ENCODE measurements at regions not wholly inside any gene's neighbourhood (a gene's known extent, or its start where the extent isn't known, plus 50 kb on each side); places are given as distances from the start of the nearest gene placed in this dataset.

- Histone ChIP-seq H2AFZ (ENCODE audit: low read length) (no peak overlapping the region), H3K4me2 (ENCODE audit: low read depth, low read length) (no peak overlapping the region), H3K9ac (ENCODE audit: insufficient read depth, low read depth, low read length) (no peak overlapping the region), H3K27ac (ENCODE audit: extremely low read length, insufficient read depth, low read length) (no peak overlapping the region), H3K4me3 (replicated peaks in 1 of 3; ENCODE audit: insufficient read depth in 1 of 3, low read depth in 2 of 3, low read length in 3 of 3) (no peak overlapping the region), H3K9me3 (ENCODE audit: low read length) (no peaks in the 10 kb centered on the region), H3K36me3 (replicated peaks in 1 of 2; ENCODE audit: control insufficient read depth in 1 of 2, insufficient read depth in 2 of 2, low read length in 2 of 2) (no peaks in the 10 kb centered on the region), H3K4me1 (ENCODE audit: insufficient read depth, low read length) (no peaks in the 10 kb centered on the region), H4K20me1 (ENCODE audit: insufficient read depth, low read length) (no peaks in the 10 kb centered on the region), H3K27me3 (ENCODE audit: control insufficient read depth in 1 of 2, insufficient read depth in 2 of 2, low read length in 2 of 2) (peaks cover 1 to 15% of the 10 kb centered on the region in 2 experiments; a peak in 3 of 5 replicates), H3K79me2 (ENCODE audit: insufficient read depth, low read length) (no peaks in the 10 kb centered on the region)
- no peak for ATAC-seq
- intact Hi-C loops (cut with micrococcal nuclease; ENCODE audit: unreplicated experiment) = no loop called here
- 6% methylated on average over 4 of the region's 4 CpGs for WGBS (ENCODE audit: low lambda C conversion rate)
- no peak for FAIRE-seq
- DNase-seq (ENCODE audit: low spot score) = no peak
- no TSS peak for BruUV-seq (replicated peaks)
- in situ Hi-C loops (cut with HindIII; ENCODE audit: extremely low pct_ligation_motif_present, low pct_unique_long_range_greater_than_20kb) = no loop called here
- CTCF ChIA-PET (ENCODE audit: low intra/inter-chr PET ratio, low total read pairs) = no interaction called here
- POLR2A ChIA-PET = no interaction called here
- TF ChIP-seq ZNF644 (CRISPR knock-in tag; IDR thresholded peaks at IDR 0.05; ENCODE audit: low read depth) = no peak
- no peak for TF ChIP-seq TRIM24 (CRISPR knock-in tag; IDR thresholded peaks at IDR 0.05)
- TF ChIP-seq ZSCAN22 (CRISPR knock-in tag; IDR thresholded peaks at IDR 0.05) = no peak
- no peak for TF ChIP-seq SETDB1 (CRISPR knock-in tag; IDR thresholded peaks at IDR 0.05; ENCODE audit: borderline replicate concordance)
- TF ChIP-seq ZNF576 (CRISPR knock-in tag; IDR thresholded peaks at IDR 0.05) = no peak
- TF ChIP-seq DNMT1 (CRISPR knock-in tag; IDR thresholded peaks at IDR 0.05) = no peak
- TF ChIP-seq GRHL1 (CRISPR knock-in tag; conservative IDR thresholded peaks at IDR 0.05) = no peak
- no peak for TF ChIP-seq MATR3 (CRISPR knock-in tag; IDR thresholded peaks at IDR 0.05)
- TF ChIP-seq ZFX (CRISPR knock-in tag; IDR thresholded peaks at IDR 0.05; ENCODE audit: low read depth) = no peak
- no peak for TF ChIP-seq CEBPB (IDR thresholded peaks at IDR 0.05; ENCODE audit: borderline replicate concordance, low read depth, low read length)
- TF ChIP-seq PATZ1 (CRISPR knock-in tag; IDR thresholded peaks at IDR 0.05) = no peak
- no peak for TF ChIP-seq ATF4 (CRISPR knock-in tag; IDR thresholded peaks at IDR 0.05)
- no peak for TF ChIP-seq KDM3A (CRISPR knock-in tag; IDR thresholded peaks at IDR 0.05; ENCODE audit: low read depth)
- no peak for TF ChIP-seq HOXA3 (CRISPR knock-in tag; IDR thresholded peaks at IDR 0.05)
- TF ChIP-seq PRDM10 (CRISPR knock-in tag; IDR thresholded peaks at IDR 0.05; ENCODE audit: low read depth) = no peak
- TF ChIP-seq ZNF737 (CRISPR knock-in tag; IDR thresholded peaks at IDR 0.05; ENCODE audit: borderline replicate concordance) = no peak
- no peak for TF ChIP-seq ZNF343 (CRISPR knock-in tag; IDR thresholded peaks at IDR 0.05)
Measured at GRCh38 chr1:14520514-14521163, 77.8 kb upstream of the KAZN start.
